ENCODE measurements at regions not wholly inside any gene's neighbourhood (a gene's known extent, or its start where the extent isn't known, plus 50 kb on each side); places are given as distances from the start of the nearest gene placed in this dataset.
A peak's percentile ranks its signal among the peaks of the same experiment; 100 is the strongest.

- H3K4me1 ChIP-seq: no peaks in the 10 kb centered on the region
- DNase-seq (no peak), ATAC-seq (peak; percentile 50)
- H3K4me3 ChIP-seq: no peak overlapping the region
- no peaks in the 10 kb centered on the region for H3K36me3 ChIP-seq (replicated peaks in 1 of 2; ENCODE audit: insufficient read depth in 1 of 2, low read depth in 2 of 2)
- no peak overlapping the region for H3K27ac ChIP-seq
- H3K27me3 ChIP-seq: no peaks in the 10 kb centered on the region
- intact Hi-C loops (cut with DNase I): no loop called here
- H3K9me3 ChIP-seq: no peaks in the 10 kb centered on the region
- TF ChIP-seq, protein P1, sequence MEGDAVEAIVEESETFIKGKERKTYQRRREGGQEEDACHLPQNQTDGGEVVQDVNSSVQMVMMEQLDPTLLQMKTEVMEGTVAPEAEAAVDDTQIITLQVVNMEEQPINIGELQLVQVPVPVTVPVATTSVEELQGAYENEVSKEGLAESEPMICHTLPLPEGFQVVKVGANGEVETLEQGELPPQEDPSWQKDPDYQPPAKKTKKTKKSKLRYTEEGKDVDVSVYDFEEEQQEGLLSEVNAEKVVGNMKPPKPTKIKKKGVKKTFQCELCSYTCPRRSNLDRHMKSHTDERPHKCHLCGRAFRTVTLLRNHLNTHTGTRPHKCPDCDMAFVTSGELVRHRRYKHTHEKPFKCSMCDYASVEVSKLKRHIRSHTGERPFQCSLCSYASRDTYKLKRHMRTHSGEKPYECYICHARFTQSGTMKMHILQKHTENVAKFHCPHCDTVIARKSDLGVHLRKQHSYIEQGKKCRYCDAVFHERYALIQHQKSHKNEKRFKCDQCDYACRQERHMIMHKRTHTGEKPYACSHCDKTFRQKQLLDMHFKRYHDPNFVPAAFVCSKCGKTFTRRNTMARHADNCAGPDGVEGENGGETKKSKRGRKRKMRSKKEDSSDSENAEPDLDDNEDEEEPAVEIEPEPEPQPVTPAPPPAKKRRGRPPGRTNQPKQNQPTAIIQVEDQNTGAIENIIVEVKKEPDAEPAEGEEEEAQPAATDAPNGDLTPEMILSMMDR (IDR thresholded peaks at IDR 0.05): no peak
- no peak for TF ChIP-seq POLR2A (IDR thresholded peaks at IDR 0.05)
- 9 to 17% methylated on average over 2 of the region's 2 CpGs for WGBS, 2 donors
Observed at GRCh38 chr4:24382381-24382780, 202.0 kb downstream of the DHX15 start.

DNA sequence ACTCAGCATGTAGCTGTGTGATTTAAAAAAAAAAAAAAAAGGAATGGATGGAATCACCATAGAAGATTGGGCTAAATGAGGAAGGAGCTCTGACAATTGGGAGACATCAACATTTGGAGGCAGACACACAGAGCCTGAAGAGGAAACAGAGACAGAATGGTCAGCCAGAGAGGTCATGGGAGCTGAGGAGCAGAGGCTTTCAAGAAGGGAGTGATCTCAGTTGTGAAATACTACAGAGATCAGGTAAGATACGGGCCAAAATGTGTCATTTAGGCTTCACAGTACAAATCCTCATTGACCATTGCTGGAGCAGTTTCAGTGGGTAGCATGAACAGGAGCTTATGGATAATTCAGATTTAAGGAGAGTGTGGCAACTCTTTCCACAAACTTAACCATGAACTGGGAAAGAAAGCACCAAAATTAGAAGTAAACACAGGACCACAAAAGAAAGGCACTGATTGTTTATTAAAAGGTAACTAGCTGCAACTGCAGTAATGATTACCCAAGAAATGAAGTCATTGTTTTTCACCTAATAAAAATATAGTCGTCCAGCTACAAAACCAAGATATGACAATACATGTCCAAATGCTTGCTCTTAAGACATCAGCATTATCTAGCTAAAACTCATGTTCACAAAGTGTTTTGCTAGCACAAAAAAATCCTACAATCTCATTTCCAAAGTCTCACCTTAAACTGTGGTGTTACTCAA lies 203.2 kb downstream of the DHX15 start:
- Histone ChIP-seq H3K4me1 (no peaks in the 10 kb centered on the region), H3K27ac (no peak overlapping the region), H3K27me3 (no peaks in the 10 kb centered on the region), H3K9me3 (no peaks in the 10 kb centered on the region), H3K4me3 (no peak overlapping the region), H3K36me3 (replicated peaks in 1 of 2; ENCODE audit: insufficient read depth in 1 of 2, low read depth in 2 of 2) (no peaks in the 10 kb centered on the region)
- intact Hi-C loops (cut with DNase I): no loop called here
- no peak for DNase-seq
- no peak for ATAC-seq
- no peak for TF ChIP-seq POLR2A (IDR thresholded peaks at IDR 0.05)
- TF ChIP-seq, protein P1 (IDR thresholded peaks at IDR 0.05): no peak
- WGBS, 2 donors: 23 to 30% methylated on average over 2 of the region's 2 CpGs

DNA sequence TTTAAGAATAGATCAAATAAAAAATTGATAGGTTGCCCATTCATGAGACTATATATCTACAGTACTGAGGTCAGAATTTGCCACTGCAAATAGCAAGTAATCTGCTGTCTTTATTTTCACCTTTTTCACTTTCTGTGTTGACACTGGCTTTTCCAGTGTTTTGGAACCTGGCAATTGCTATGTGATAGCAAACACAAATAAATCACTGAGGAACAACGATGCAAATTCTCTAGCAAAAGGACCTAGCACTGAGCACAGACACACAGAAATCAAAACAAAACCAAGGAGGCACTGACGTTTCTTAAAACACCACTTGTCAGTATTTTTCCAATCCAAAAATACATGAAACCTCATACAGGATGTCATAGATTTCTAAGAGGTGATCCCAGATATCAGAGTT lies 210.7 kb downstream of the DHX15 start:
- Histone ChIP-seq H3K36me3 (replicated peaks in 1 of 2; ENCODE audit: insufficient read depth in 1 of 2, low read depth in 2 of 2) (no peaks in the 10 kb centered on the region), H3K27ac (no peak overlapping the region), H3K27me3 (no peaks in the 10 kb centered on the region), H3K4me3 (no peak overlapping the region), H3K4me1 (peaks cover 17% of the 10 kb centered on the region), H3K9me3 (no peaks in the 10 kb centered on the region)
- WGBS, 2 donors: 8 to 15% methylated on average over 2 of the region's 2 CpGs
- ATAC-seq: no peak
- TF ChIP-seq, protein P1 (IDR thresholded peaks at IDR 0.05): no peak
- TF ChIP-seq POLR2A (IDR thresholded peaks at IDR 0.05): no peak
- intact Hi-C loops (cut with DNase I): no loop called here
- no peak for DNase-seq

DNA sequence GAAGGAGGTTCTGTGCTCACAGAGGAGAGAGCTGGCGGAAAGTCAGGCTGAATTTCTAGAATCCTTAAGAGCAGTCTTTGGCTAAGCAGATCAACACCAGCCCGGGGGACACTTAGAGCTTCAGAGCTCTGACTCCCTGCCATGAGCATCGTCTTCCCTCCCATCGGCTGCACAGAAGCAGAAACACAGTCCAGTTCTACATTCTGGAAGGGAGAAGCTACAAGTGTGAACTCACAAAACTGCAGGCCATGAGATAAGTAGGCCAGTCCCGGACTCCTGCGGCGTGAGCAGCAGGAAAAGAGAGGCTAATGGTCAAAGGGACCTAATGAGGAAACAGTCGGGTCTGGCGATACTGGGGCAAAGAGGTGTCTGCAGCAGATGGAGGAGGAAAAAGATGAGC lies 211.5 kb downstream of the DHX15 start:
- Histone ChIP-seq H3K4me3 (no peak overlapping the region), H3K4me1 (peaks cover 17% of the 10 kb centered on the region), H3K9me3 (no peaks in the 10 kb centered on the region), H3K27ac (no peak overlapping the region), H3K36me3 (replicated peaks in 1 of 2; ENCODE audit: insufficient read depth in 1 of 2, low read depth in 2 of 2) (no peaks in the 10 kb centered on the region), H3K27me3 (no peaks in the 10 kb centered on the region)
- TF ChIP-seq, protein P1 (IDR thresholded peaks at IDR 0.05): no peak
- TF ChIP-seq POLR2A (IDR thresholded peaks at IDR 0.05): no peak
- WGBS, 2 donors: 79 to 90% methylated on average over 9 of the region's 9 CpGs
- DNase-seq (no peak), ATAC-seq (no peak)
- intact Hi-C loops (cut with DNase I): no loop called here

DNA sequence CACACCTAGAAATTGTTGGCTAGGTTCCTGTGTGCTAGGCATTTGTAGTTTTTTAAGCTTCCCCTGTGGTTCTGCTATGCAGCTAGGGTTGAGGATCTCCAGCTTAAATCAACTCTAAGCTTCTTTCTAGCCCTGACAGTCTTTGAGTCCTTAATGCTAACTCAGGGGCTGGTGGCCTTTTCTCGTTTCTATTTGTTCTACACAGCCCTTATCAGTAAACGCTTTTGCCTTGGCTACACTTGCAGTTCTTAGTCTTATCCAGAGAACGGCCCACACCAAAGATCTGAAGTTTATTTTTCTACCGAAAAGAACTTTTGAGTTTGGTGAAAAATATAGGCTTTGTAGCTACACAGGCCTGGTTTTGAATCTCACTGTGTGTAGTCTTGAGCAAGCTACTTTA lies 212.0 kb downstream of the DHX15 start:
- ATAC-seq (no peak), DNase-seq (no peak)
- TF ChIP-seq POLR2A (IDR thresholded peaks at IDR 0.05): no peak
- TF ChIP-seq, protein P1 (IDR thresholded peaks at IDR 0.05): no peak
- intact Hi-C loops (cut with DNase I): no loop called here
- Histone ChIP-seq H3K9me3 (no peaks in the 10 kb centered on the region), H3K27ac (no peak overlapping the region), H3K27me3 (no peaks in the 10 kb centered on the region), H3K4me3 (no peak overlapping the region), H3K36me3 (replicated peaks in 1 of 2; ENCODE audit: insufficient read depth in 1 of 2, low read depth in 2 of 2) (no peaks in the 10 kb centered on the region), H3K4me1 (peaks cover 17% of the 10 kb centered on the region)
- WGBS, 2 donors: 24 to 37% methylated on average over 4 of the region's 4 CpGs
